HEK293 (cell line): ENCODE measurements at regions not wholly inside any gene's neighbourhood (a gene's known extent, or its start where the extent isn't known, plus 50 kb on each side); places are given as distances from the start of the nearest gene placed in this dataset.

Experiments
- CTCF ChIA-PET: fragments of 350-600 bp; formaldehyde crosslinking; extraction: SDS; loops from one replicate; lab custom pipeline; 2021; ENCODE audit warnings: antibody characterized with exemption; lab: Yijun Ruan, JAX
- POLR2A ChIA-PET: fragments of 300-600 bp; formaldehyde crosslinking; extraction: SDS; loops from one replicate; lab custom pipeline; 2020; ENCODE audit warnings: antibody characterized with exemption, inconsistent platforms; lab: Yijun Ruan, JAX
- H3K27ac ChIP-seq: fragments of 200-500 bp; sonication (Bioruptor generic); 2 replicates; pipeline ENCODE4 v1.5.1; 2014; ENCODE audit warnings: low read depth, low read length, control low read depth, inconsistent platforms; ENCODE audit errors: extremely low read depth
- H3K36me3 ChIP-seq, 2 experiments: fragments of 200-500 bp in 1 of 2; sonication (Bioruptor generic) in 1 of 2; 1 replicate in 1 of 2; 2 replicates in 1 of 2; pipeline ENCODE4 v1.5.1; 2014 to 2017; ENCODE audit warnings: inconsistent platforms in 2 of 2, low read length in 2 of 2; ENCODE audit not compliant: control insufficient read depth in 2 of 2, insufficient read depth in 1 of 2
- H3K4me1 ChIP-seq: fragments of 200-500 bp; sonication (Bioruptor generic); 2 replicates; pipeline ENCODE4 v1.5.1; 2014; ENCODE audit warnings: mild to moderate bottlenecking, low read length, inconsistent platforms; ENCODE audit not compliant: control insufficient read depth, insufficient read depth
- H3K4me3 ChIP-seq: 2 replicates; pipeline ENCODE4 v1.5.1; 2011; ENCODE audit warnings: low read depth, mild to moderate bottlenecking, control low read depth, low read length, moderate library complexity
- H3K9me3 ChIP-seq: fragments of 200-500 bp; sonication (Bioruptor generic); 2 replicates; pipeline ENCODE4 v1.5.1; 2014; ENCODE audit warnings: low read depth, low read length, inconsistent platforms; ENCODE audit not compliant: control insufficient read depth, insufficient read depth
- EGR2 ChIP-seq: fragments of 450-650 bp; formaldehyde crosslinking; IDR thresholded peaks from 2 replicates; pipeline ENCODE4 v1.5.1; 2016; ENCODE audit warnings: low read depth, missing biosample characterization, missing genetic modification characterization
- GLI2 ChIP-seq: fragments of 450-650 bp; formaldehyde crosslinking; IDR thresholded peaks from 2 replicates; pipeline ENCODE4; 2017; ENCODE audit warnings: missing biosample characterization, missing genetic modification characterization, low read depth, borderline replicate concordance
- PRDM1 ChIP-seq: fragments of 450-650 bp; formaldehyde crosslinking; IDR thresholded peaks from 2 replicates; pipeline ENCODE4; 2016; ENCODE audit warnings: missing biosample characterization, missing genetic modification characterization
- TRIM28 ChIP-seq: IDR thresholded peaks from 2 replicates; pipeline ENCODE4 v1.6.1; 2011; ENCODE audit warnings: low read length, control low read depth, borderline replicate concordance
- WT1 ChIP-seq: fragments of 450-650 bp; formaldehyde crosslinking; IDR thresholded peaks from 2 replicates; pipeline ENCODE4 v1.5.1; 2016; ENCODE audit warnings: missing biosample characterization, missing genetic modification characterization
- ZNF155 ChIP-seq: fragments of 450-650 bp; formaldehyde crosslinking; IDR thresholded peaks from 2 replicates; pipeline ENCODE4 v1.5.1; 2016; ENCODE audit warnings: missing biosample characterization, missing genetic modification characterization
- ZNF174 ChIP-seq: fragments of 450-650 bp; formaldehyde crosslinking; IDR thresholded peaks from 2 replicates; pipeline ENCODE4 v1.5.0; 2017; ENCODE audit warnings: missing biosample characterization, mild to moderate bottlenecking, missing genetic modification characterization
- ZNF175 ChIP-seq: fragments of 450-650 bp; formaldehyde crosslinking; IDR thresholded peaks from 2 replicates; pipeline ENCODE4 v1.5.1; 2016; ENCODE audit warnings: missing biosample characterization, missing genetic modification characterization
- ZNF341 ChIP-seq: fragments of 450-650 bp; formaldehyde crosslinking; IDR thresholded peaks from 2 replicates; pipeline ENCODE4; 2016; ENCODE audit warnings: low read depth, missing biosample characterization, missing genetic modification characterization
- ZNF426 ChIP-seq: fragments of 450-650 bp; formaldehyde crosslinking; IDR thresholded peaks from 2 replicates; pipeline ENCODE4 v1.5.1; 2017; ENCODE audit warnings: missing biosample characterization, missing genetic modification characterization, mild to moderate bottlenecking, inconsistent platforms, moderate library complexity
- ZNF548 ChIP-seq: fragments of 450-650 bp; formaldehyde crosslinking; IDR thresholded peaks from 2 replicates; pipeline ENCODE4 v1.5.1; 2016; ENCODE audit warnings: missing biosample characterization, missing genetic modification characterization
- ZNF571 ChIP-seq: fragments of 450-650 bp; formaldehyde crosslinking; IDR thresholded peaks from 2 replicates; pipeline ENCODE4 v1.5.0; 2017; ENCODE audit warnings: missing biosample characterization, missing genetic modification characterization
- ZNF785 ChIP-seq: fragments of 450-650 bp; formaldehyde crosslinking; IDR thresholded peaks from 2 replicates; pipeline ENCODE4 v1.5.1; 2016; ENCODE audit warnings: missing biosample characterization, missing genetic modification characterization
- TF ChIP-seq, protein P1 (sequence below): fragments of 450-650 bp; formaldehyde crosslinking; conservative IDR thresholded peaks from 2 replicates; pipeline ENCODE4 v1.5.1; 2016; ENCODE audit warnings: low read depth, missing biosample characterization, missing genetic modification characterization
- TF ChIP-seq, protein P2 (sequence below): fragments of 450-650 bp; formaldehyde crosslinking; IDR thresholded peaks from 2 replicates; pipeline ENCODE4 v1.5.1; 2016; ENCODE audit warnings: missing biosample characterization, missing genetic modification characterization
- TF ChIP-seq, protein P3 (sequence below): fragments of 450-650 bp; formaldehyde crosslinking; IDR thresholded peaks from 2 replicates; pipeline ENCODE4 v1.5.1; 2016; ENCODE audit warnings: missing biosample characterization, missing genetic modification characterization, low read depth

DNA sequence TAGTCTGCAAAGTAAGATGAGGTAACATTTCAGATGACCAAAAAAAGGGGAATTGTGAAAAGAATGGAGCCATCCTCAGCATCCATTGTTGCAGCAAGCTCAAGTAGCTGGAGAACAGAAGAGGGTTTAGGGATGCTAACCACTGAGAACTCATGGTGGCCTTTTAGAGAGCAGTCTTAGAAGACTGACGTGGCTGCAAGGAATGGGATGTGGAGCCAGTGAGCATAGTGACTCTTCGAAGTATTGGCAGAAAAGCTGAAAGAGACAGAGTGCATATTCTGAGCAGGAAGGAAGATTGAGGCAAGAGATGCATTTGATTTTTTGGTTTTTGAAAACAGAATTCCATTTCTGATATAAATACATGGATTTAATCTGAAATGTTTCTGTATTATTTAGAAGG is 151.2 kb downstream of the UBE2E3 start:
- Histone ChIP-seq H3K36me3 (no peaks in the 10 kb centered on the region), H3K4me1 (no peaks in the 10 kb centered on the region), H3K4me3 (no peak overlapping the region)
- TF ChIP-seq, protein P1, sequence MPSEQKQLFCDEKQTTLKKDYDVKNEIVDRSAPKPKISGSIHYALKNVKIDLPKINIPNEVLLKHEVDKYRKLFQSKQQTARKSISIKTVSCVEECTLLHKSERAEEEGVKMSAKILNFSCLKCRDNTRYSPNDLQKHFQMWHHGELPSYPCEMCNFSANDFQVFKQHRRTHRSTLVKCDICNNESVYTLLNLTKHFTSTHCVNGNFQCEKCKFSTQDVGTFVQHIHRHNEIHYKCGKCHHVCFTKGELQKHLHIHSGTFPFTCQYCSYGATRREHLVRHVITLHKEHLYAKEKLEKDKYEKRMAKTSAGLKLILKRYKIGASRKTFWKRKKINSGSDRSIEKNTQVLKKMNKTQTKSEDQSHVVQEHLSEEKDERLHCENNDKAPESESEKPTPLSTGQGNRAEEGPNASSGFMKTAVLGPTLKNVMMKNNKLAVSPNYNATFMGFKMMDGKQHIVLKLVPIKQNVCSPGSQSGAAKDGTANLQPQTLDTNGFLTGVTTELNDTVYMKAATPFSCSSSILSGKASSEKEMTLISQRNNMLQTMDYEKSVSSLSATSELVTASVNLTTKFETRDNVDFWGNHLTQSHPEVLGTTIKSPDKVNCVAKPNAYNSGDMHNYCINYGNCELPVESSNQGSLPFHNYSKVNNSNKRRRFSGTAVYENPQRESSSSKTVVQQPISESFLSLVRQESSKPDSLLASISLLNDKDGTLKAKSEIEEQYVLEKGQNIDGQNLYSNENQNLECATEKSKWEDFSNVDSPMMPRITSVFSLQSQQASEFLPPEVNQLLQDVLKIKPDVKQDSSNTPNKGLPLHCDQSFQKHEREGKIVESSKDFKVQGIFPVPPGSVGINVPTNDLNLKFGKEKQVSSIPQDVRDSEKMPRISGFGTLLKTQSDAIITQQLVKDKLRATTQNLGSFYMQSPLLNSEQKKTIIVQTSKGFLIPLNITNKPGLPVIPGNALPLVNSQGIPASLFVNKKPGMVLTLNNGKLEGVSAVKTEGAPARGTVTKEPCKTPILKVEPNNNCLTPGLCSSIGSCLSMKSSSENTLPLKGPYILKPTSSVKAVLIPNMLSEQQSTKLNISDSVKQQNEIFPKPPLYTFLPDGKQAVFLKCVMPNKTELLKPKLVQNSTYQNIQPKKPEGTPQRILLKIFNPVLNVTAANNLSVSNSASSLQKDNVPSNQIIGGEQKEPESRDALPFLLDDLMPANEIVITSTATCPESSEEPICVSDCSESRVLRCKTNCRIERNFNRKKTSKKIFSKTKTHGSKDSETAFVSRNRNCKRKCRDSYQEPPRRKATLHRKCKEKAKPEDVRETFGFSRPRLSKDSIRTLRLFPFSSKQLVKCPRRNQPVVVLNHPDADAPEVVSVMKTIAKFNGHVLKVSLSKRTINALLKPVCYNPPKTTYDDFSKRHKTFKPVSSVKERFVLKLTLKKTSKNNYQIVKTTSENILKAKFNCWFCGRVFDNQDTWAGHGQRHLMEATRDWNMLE (tag by site-specific recombination): no peak
- TF ChIP-seq ZNF571 (tag by site-specific recombination) (no peak), GLI2 (tag by site-specific recombination) (no peak), ZNF785 (tag by site-specific recombination) (no peak), TRIM28 (no peak), ZNF155 (tag by site-specific recombination) (no peak), ZNF426 (no peak), ZNF175 (no peak), ZNF548 (tag by site-specific recombination) (no peak), ZNF174 (tag by site-specific recombination) (no peak), WT1 (tag by site-specific recombination) (no peak), EGR2 (tag by site-specific recombination) (no peak)
- TF ChIP-seq, protein P2, sequence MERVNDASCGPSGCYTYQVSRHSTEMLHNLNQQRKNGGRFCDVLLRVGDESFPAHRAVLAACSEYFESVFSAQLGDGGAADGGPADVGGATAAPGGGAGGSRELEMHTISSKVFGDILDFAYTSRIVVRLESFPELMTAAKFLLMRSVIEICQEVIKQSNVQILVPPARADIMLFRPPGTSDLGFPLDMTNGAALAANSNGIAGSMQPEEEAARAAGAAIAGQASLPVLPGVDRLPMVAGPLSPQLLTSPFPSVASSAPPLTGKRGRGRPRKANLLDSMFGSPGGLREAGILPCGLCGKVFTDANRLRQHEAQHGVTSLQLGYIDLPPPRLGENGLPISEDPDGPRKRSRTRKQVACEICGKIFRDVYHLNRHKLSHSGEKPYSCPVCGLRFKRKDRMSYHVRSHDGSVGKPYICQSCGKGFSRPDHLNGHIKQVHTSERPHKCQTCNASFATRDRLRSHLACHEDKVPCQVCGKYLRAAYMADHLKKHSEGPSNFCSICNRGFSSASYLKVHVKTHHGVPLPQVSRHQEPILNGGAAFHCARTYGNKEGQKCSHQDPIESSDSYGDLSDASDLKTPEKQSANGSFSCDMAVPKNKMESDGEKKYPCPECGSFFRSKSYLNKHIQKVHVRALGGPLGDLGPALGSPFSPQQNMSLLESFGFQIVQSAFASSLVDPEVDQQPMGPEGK (tag by site-specific recombination): no peak
- TF ChIP-seq, protein P3, sequence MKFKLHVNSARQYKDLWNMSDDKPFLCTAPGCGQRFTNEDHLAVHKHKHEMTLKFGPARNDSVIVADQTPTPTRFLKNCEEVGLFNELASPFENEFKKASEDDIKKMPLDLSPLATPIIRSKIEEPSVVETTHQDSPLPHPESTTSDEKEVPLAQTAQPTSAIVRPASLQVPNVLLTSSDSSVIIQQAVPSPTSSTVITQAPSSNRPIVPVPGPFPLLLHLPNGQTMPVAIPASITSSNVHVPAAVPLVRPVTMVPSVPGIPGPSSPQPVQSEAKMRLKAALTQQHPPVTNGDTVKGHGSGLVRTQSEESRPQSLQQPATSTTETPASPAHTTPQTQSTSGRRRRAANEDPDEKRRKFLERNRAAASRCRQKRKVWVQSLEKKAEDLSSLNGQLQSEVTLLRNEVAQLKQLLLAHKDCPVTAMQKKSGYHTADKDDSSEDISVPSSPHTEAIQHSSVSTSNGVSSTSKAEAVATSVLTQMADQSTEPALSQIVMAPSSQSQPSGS (tag by site-specific recombination): no peak
- TF ChIP-seq, all 188 proteins: peak for 0
- Histone ChIP-seq H3K27ac (no peak overlapping the region), H3K9me3 (no peaks in the 10 kb centered on the region)
- ChIA-PET CTCF (interaction anchor here (0.7 to 0.9 kb wide), 3 partner anchors 15 to 584 kb away, joined by 4 to 5 read pairs (median 4); no protein-coding TSS in a partner anchor), POLR2A (no interaction called here)

DNA sequence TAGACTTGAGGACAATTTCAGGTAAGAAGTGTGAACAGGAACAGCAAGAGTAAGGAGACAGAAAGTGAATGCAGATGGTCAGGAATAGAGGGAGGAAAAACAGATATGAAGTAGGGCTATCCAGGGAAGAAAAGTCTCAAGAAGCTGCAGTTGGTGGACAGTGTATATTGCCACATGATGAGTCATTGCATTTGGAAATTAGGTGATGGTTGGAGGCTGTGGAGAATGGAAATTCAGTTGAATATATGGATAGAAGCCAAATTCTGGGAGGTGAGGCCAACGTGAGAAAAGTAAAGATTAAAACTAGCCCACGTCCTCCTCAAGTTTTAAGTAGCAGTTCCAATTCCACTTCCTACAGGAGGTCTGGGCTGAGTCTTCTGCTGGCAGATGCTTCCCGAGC is 158.4 kb downstream of the UBE2E3 start:
- ChIA-PET POLR2A (no interaction called here), CTCF (no interaction called here)
- no peaks in the 10 kb centered on the region for H3K9me3 ChIP-seq
- H3K27ac ChIP-seq: no peak overlapping the region
- no peaks in the 10 kb centered on the region for H3K36me3 ChIP-seq
- TF ChIP-seq PRDM1 (tag by site-specific recombination) (peak; percentile 60; the same call in 1 of the 2 replicates), ZNF341 (tag by site-specific recombination) (no peak)
- no peaks in the 10 kb centered on the region for H3K4me1 ChIP-seq
- no peak overlapping the region for H3K4me3 ChIP-seq
